AG09319 (cell line): ENCODE measurements at regions not wholly inside any gene's neighbourhood (a gene's known extent, or its start where the extent isn't known, plus 50 kb on each side); places are given as distances from the start of the nearest gene placed in this dataset.

Source experiments
- DNase-seq: peaks from one replicate; pipeline ENCODE4 v3.0.0-alpha.2; 2010; ENCODE audit warnings: low read depth; ENCODE audit errors: extremely low read depth
- CTCF ChIP-seq: IDR thresholded peaks from 2 replicates; pipeline ENCODE4 v1.5.1; 2011; ENCODE audit warnings: low read depth, mild to moderate bottlenecking, inconsistent platforms, low read length, moderate library complexity

- no peak for TF ChIP-seq CTCF
- no peak for DNase-seq
These were observed 137.9 kb upstream of the COL8A1 start for GRCh38 chr3:99500485-99500884.

GRCh38 chr3:99499235-99500158, 138.9 kb upstream of the COL8A1 start:
- peak; percentile 73 for TF ChIP-seq CTCF
- DNase-seq: no peak

GRCh38 chr3:99498550-99499234, 139.7 kb upstream of the COL8A1 start:
- no peak for TF ChIP-seq CTCF

GRCh38 chr3:99487894-99488293, 150.5 kb upstream of the COL8A1 start:
- DNase-seq: no peak
- TF ChIP-seq CTCF: no peak

More at GRCh38 chr3:99498550-99499234, 139.7 kb upstream of the COL8A1 start:
- no peak for DNase-seq

- no peak for DNase-seq
- TF ChIP-seq CTCF: no peak
These were observed 153.1 kb upstream of the COL8A1 start for GRCh38 chr3:99485286-99485685.

- no peak for DNase-seq
- TF ChIP-seq CTCF: no peak
These were observed 153.5 kb upstream of the COL8A1 start for GRCh38 chr3:99484871-99485270.

- TF ChIP-seq CTCF: no peak
- no peak for DNase-seq
These were observed 154.6 kb upstream of the COL8A1 start for GRCh38 chr3:99483841-99484240.
